HUES48 (cell line): ENCODE measurements at regions not wholly inside any gene's neighbourhood (a gene's known extent, or its start where the extent isn't known, plus 50 kb on each side); places are given as distances from the start of the nearest gene placed in this dataset.

Experiments used
- H3K27ac ChIP-seq: one replicate; pipeline ENCODE4 v1.7.0; 2013; ENCODE audit warnings: low read depth, low read length, inconsistent platforms
- H3K27me3 ChIP-seq: 2 replicates; pipeline ENCODE4 v1.6.1; 2013; ENCODE audit warnings: mild to moderate bottlenecking, low read length; ENCODE audit not compliant: control insufficient read depth, insufficient read depth
- H3K36me3 ChIP-seq: 2 replicates; pipeline ENCODE4 v1.6.1; 2013; ENCODE audit warnings: low read length; ENCODE audit not compliant: control insufficient read depth, insufficient read depth
- H3K4me1 ChIP-seq: 2 replicates; pipeline ENCODE4 v1.6.1; 2013; ENCODE audit warnings: mild to moderate bottlenecking, low read length; ENCODE audit not compliant: control insufficient read depth, insufficient read depth
- H3K4me3 ChIP-seq: 2 replicates; pipeline ENCODE4 v1.5.1; 2013; ENCODE audit warnings: mild to moderate bottlenecking, low read depth, low read length
- H3K9ac ChIP-seq: 2 replicates; pipeline ENCODE4 v1.6.1; 2013; ENCODE audit warnings: mild to moderate bottlenecking, low read depth, low read length, moderate library complexity
- H3K9me3 ChIP-seq: 2 replicates; pipeline ENCODE4 v1.6.1; 2013; ENCODE audit warnings: low read length; ENCODE audit not compliant: control insufficient read depth, insufficient read depth

DNA sequence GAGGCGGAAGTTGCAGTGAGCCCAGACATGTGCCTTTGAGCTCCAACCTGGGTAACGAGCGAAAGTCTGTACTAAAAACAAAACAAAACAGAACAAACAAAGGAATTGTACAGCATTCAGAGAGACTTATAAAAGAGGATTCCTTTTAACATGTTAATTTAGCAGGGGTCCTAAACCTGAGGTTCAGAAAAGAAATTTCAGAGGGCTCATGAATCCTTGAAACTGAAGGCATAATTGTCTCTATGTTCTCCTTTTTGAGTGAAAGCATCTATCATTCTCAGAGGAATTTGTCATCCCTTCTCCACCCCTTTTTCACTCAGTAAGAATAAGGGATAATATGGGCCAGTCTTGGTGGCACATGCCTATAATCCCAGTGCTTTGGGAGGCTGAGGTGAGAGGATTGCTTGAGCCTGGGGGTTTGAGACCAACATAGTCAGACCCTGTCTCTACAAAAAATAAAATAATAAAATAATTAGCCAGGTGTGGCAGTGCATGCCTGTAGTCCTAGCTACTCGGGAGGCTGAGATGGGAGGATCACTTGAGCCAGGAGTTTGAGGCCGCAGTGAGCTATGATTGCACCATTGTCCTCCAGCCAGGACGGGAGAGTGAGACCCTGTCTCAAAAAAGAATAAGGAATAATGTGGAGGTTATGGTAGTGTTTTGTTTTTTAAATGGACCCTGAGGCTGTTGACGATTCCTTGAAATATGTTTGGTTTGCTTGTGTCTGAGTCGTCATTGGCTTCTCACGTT, 309.1 kb upstream of the C2CD4B start:
- Histone ChIP-seq H3K4me3 (no peak overlapping the region), H3K4me1 (peaks cover 50% of the 10 kb centered on the region), H3K27ac (peak overlapping the region; percentile 21), H3K9ac (no peak overlapping the region), H3K9me3 (no peaks in the 10 kb centered on the region), H3K27me3 (no peaks in the 10 kb centered on the region), H3K36me3 (no peaks in the 10 kb centered on the region)

DNA sequence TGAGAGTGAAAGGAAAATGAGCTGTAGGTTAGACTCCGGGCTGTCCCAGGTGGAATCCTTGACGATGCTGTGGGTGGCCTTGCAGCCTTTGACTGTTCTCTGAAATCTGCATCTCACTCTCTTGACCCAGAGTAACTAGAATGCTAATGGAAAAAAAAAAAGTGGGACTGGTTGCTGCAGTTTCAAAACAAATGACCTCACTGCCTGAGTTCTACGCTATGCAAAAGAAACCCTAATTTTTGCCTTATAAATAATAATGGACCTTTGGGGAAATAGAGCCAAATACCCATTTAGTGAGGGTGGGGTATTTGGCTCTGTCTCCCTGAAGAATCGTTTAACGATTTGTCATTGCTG, 309.7 kb upstream of the C2CD4B start:
- Histone ChIP-seq H3K9ac (no peak overlapping the region), H3K27me3 (no peaks in the 10 kb centered on the region), H3K27ac (peak overlapping the region; percentile 64), H3K36me3 (no peaks in the 10 kb centered on the region), H3K4me3 (no peak overlapping the region), H3K4me1 (peaks cover 50% of the 10 kb centered on the region), H3K9me3 (no peaks in the 10 kb centered on the region)

DNA sequence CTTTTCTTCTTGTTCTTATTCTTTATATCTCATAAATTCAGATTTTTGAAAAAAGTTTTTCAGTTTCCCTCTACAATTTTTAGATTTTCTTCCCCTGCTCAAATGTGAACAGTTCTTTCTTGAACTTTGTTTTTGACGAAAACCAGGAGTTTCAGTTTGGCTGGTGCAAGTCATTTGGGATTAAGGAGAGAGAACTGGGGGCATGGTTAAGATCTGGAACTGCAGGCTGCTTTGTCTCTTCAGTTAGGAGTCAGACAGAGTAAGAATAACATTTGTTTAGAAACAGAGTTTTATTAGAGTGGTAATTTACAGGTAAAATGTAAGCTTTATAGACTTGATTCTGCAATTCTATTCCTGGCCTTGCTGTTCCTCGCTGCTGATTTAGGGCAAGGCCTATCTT, 310.5 kb upstream of the C2CD4B start:
- Histone ChIP-seq H3K27me3 (no peaks in the 10 kb centered on the region), H3K4me3 (no peak overlapping the region), H3K9ac (no peak overlapping the region), H3K4me1 (peaks cover 41% of the 10 kb centered on the region), H3K27ac (no peak overlapping the region), H3K36me3 (no peaks in the 10 kb centered on the region), H3K9me3 (no peaks in the 10 kb centered on the region)

DNA sequence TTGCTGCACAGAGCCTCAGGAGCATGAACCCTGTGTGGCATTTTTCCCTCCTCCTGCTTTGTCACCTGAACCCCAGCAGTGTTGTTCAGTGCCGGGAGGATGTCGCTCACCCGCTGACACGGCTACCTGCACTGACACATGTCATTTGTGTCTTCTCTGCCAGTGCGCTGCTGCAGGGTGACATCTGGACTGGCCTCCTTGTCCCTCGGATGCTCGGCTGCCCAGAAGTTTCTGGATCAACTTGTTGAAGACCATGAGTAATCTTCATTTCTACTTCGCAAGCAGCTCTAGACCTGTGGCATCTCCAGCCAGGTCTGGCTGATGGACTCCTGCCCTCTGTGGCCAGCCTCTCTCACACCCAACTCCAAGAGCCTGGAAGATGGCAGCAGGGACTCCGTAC, 311.1 kb upstream of the C2CD4B start:
- Histone ChIP-seq H3K9me3 (no peaks in the 10 kb centered on the region), H3K4me3 (no peak overlapping the region), H3K27me3 (no peaks in the 10 kb centered on the region), H3K9ac (no peak overlapping the region), H3K27ac (no peak overlapping the region), H3K4me1 (peaks cover 39% of the 10 kb centered on the region), H3K36me3 (no peaks in the 10 kb centered on the region)

DNA sequence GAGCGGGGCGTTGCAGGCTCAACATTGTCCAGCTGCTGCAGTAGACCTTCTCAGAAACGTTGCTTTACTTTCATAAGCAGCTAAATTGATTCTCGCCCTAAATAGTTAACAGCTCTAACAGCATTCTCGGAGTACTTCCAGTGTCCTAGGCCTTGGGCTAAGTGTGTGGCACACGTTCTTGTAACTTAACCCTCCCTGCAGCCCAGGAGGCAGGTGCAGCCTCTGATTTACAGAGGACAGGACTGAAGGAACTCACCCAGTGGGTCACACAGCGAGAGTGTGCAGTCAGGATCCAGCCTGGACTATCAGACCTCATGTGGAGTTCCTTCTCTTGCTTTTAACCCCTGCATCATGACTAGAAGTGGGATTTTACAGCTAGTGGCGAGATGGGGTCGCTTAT, 312.8 kb upstream of the C2CD4B start:
- H3K27me3 ChIP-seq = no peaks in the 10 kb centered on the region
- H3K4me1 ChIP-seq = peaks cover 29% of the 10 kb centered on the region
- H3K36me3 ChIP-seq = no peaks in the 10 kb centered on the region
- H3K27ac ChIP-seq = no peak overlapping the region
- H3K9ac ChIP-seq = no peak overlapping the region
- no peak overlapping the region for H3K4me3 ChIP-seq
- H3K9me3 ChIP-seq = no peaks in the 10 kb centered on the region

DNA sequence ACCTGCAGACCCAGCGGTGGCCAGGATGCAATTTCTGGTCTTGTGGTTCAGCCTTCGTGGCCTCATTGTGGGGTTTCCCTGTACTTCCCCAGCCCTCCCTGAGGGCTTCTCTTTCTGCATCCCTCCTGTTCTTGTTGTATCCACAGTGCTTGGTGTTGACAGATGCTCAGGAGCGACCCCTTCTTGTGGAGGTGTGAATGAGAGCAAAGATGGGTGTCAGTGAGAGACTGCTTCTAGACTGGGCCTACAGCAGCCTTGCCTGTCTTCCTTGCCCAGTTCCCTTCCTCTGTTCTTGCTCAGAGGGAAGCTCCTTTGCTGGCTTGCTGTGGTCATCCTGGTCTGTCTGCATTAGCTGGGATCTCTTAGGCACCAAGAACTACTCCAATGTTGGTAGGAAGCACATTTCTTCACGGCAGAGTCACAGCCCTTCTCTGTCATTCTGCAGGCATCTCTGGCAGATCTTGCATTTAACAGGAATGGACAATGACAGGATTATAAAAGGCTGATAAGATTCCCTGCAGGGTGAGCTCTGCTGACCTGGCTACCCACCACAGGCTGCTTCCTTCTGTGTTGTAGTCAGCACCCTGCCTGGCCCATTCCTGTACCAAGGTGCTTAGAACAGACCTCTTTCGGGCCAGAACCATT, 317.8 kb upstream of the C2CD4B start:
- H3K27ac ChIP-seq = peak overlapping the region; percentile 48
- peaks cover 16% of the 10 kb centered on the region for H3K4me1 ChIP-seq
- H3K36me3 ChIP-seq = no peaks in the 10 kb centered on the region
- no peaks in the 10 kb centered on the region for H3K27me3 ChIP-seq
- no peak overlapping the region for H3K9ac ChIP-seq
- no peaks in the 10 kb centered on the region for H3K9me3 ChIP-seq
- no peak overlapping the region for H3K4me3 ChIP-seq

DNA sequence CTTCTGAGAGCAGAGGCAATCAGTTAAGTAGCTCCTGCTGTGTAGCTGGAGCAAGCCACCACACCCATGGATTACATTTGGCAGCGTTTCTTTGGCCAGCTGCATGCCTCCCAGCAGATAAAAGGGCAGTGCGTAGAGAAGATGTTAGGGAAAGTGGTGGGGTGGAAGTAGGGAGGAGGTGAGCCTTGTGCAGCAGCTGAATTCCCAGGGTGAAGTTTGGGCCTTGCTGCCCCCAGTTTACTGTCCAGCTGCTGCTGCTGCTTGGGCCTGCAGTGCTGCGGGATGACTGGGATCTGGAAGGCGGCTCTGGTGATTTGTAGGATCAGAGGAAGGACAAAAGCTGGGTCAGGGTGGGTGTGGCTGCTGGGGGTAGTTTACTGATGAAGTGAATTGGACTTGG, 318.7 kb upstream of the C2CD4B start:
- Histone ChIP-seq H3K9me3 (no peaks in the 10 kb centered on the region), H3K27ac (peak overlapping the region; percentile 27), H3K4me1 (peaks cover 16% of the 10 kb centered on the region), H3K36me3 (no peaks in the 10 kb centered on the region), H3K9ac (no peak overlapping the region), H3K4me3 (no peak overlapping the region), H3K27me3 (no peaks in the 10 kb centered on the region)

DNA sequence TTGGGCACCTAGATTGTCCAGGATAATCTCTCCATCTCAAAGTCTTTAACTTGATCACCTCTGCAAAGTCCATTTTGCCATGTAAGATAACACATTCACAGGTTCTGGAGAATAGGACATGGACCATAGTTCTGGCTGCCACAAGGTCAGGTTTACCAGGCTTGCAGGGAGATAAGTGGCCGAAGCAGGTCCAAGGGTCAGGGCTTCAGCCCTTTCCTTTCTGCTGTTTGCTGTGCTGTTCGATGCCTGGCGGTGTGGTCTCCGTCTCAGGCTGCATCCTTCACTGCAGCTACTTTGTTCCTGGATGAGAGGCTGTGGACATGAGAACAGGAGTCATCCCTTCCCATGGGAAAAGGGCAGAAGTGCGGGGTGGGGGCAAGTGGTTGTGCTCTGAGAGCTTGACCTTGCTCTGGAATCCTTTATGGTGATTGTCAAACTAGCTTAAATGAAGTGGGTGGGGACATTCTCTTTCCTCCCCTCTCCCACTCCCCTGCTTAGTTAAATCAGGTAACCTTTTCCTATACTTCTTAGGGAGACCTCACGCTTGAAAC, 320.2 kb upstream of the C2CD4B start:
- no peak overlapping the region for H3K4me3 ChIP-seq
- H3K27ac ChIP-seq = no peak overlapping the region
- peaks cover 16% of the 10 kb centered on the region for H3K4me1 ChIP-seq
- no peaks in the 10 kb centered on the region for H3K36me3 ChIP-seq
- no peaks in the 10 kb centered on the region for H3K27me3 ChIP-seq
- H3K9me3 ChIP-seq = no peaks in the 10 kb centered on the region
- no peak overlapping the region for H3K9ac ChIP-seq

DNA sequence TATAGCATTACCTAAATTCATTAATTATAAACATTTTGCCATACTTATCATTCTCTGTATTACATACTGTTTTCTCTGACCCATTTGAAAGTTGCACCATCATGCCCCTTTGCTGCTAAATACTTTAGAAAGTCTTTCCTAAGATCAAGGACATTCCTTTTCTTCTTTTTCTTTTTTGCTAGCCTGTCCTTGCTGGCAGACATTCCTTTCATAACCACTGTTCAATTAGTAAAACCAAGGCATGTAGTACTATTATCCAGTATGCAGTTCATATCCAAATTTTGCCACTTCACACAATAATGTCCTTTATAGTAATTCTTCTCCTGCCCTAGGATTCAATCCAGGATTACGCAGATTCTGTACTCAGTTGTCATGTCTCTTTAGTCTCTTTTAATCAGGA, 321.0 kb upstream of the C2CD4B start:
- Histone ChIP-seq H3K27me3 (no peaks in the 10 kb centered on the region), H3K9me3 (no peaks in the 10 kb centered on the region), H3K27ac (no peak overlapping the region), H3K4me1 (peaks cover 16% of the 10 kb centered on the region), H3K9ac (no peak overlapping the region), H3K36me3 (no peaks in the 10 kb centered on the region), H3K4me3 (no peak overlapping the region)

DNA sequence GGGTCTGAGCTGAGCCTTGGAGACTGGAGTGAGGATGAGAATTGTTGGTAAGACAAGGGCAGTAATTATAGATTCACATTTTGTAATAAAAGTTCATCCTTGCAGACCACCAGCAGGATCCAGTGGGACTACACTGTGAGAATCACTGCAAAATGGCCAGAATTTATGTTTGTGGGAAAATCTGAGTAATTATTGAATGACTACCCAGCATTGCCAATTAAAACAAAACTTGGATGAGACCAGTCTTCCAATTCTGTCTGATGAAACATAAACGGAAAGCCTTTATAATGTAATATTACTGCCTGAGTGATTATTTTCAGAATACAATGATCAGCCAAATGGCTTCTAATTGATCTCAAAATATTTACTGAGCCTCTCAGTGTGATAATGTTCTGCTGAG, 323.3 kb upstream of the C2CD4B start:
- Histone ChIP-seq H3K4me3 (no peak overlapping the region), H3K9ac (no peak overlapping the region), H3K36me3 (no peaks in the 10 kb centered on the region), H3K9me3 (no peaks in the 10 kb centered on the region), H3K27ac (no peak overlapping the region), H3K27me3 (no peaks in the 10 kb centered on the region), H3K4me1 (peaks cover 8% of the 10 kb centered on the region)

DNA sequence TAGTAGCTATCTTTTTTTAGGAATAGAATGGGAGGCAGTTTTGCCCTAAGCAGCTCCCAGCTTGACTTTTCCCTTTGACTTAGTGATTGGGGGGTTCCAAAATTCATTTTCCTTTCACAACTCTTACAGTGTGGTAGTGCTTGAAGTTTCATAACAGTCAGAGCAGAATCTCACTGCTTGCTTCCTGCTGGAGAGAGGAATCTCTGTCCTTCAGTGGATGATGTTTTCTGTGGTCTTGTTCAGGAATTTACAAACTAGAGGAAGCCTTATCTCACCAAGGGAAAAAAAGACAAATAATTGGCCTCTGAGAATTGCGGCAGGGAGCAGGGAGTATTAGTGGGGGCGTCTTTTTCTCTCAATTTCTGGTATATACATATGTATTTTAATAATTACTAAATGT, 326.6 kb upstream of the C2CD4B start:
- no peak overlapping the region for H3K9ac ChIP-seq
- H3K4me3 ChIP-seq = no peak overlapping the region
- H3K27ac ChIP-seq = no peak overlapping the region
- H3K4me1 ChIP-seq = no peaks in the 10 kb centered on the region
- H3K27me3 ChIP-seq = no peaks in the 10 kb centered on the region
- no peaks in the 10 kb centered on the region for H3K9me3 ChIP-seq
- no peaks in the 10 kb centered on the region for H3K36me3 ChIP-seq
